ENCODE measurements at regions not wholly inside any gene's neighbourhood (a gene's known extent, or its start where the extent isn't known, plus 50 kb on each side); places are given as distances from the start of the nearest gene placed in this dataset.

DNA sequence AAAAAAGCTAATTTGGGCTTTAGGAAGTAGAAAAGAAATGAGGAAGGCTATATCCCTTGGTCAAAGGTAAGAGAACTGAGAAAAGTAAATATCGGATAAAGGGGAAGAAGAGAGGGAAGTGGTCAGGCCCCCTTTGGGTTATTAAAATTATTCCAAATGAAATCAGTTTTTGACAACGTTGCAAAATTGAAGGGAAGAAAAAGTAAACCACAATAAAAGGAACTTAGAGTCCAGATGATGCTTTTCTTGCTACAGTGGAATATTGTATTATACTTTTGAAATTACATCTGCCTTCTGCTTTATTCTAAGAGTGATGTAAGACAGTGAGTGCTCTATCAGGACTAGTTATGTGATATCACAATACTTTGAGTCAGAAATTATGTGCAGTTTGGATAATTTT is 59.4 kb upstream of the RBPJ start:
- no peak overlapping the region for H3K4me3 ChIP-seq (ENCODE audit: low read length)
- no peaks in the 10 kb centered on the region for H3K27me3 ChIP-seq (ENCODE audit: insufficient read depth, low read length, poor library complexity, severe bottlenecking)
- no peaks in the 10 kb centered on the region for H3K36me3 ChIP-seq (ENCODE audit: insufficient read depth, low read length)
- POLR2A ChIA-PET = no interaction called here
- Mint-ChIP-seq H3K27ac (no peak overlapping the region), H3K9me3 (no peaks in the 10 kb centered on the region), H3K4me1 (no peaks in the 10 kb centered on the region), H3K4me3 (no peak overlapping the region), H3K27me3 (peaks cover 0 to 6% of the 10 kb centered on the region in 2 donors), H3K36me3 (no peaks in the 10 kb centered on the region)
- CTCF ChIA-PET = no interaction called here
- H3K27ac ChIP-seq (ENCODE audit: low read depth, low read length) = no peak overlapping the region
- no peaks in the 10 kb centered on the region for H3K4me1 ChIP-seq (ENCODE audit: insufficient read depth, low read length)
- no peaks in the 10 kb centered on the region for H3K9me3 ChIP-seq (ENCODE audit: low read length)
- no peak for DNase-seq

DNA sequence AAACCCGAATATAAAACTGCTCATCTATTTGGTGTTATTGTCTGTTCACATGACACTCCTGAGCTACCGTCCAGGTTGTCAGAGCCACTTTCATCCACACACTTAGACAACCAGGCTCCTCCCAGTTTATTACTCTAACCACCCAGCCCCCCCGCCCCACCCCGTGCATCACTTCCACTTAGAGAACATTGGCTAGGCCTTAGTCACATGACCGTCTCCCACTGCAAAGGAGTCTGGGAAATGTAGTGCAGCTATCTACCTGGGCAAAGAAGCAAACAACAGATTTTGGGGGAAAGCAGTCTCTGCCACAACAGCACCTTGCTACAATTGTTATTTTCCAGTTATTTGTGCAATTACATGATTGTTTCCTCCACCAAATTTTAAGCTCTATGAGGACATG is 57.6 kb upstream of the RBPJ start:
- no peak for DNase-seq

GRCh38 chr4:26264109-26264508 is 56.7 kb upstream of the RBPJ start:
- POLR2A ChIA-PET = no interaction called here
- Mint-ChIP-seq H3K9me3 (no peaks in the 10 kb centered on the region), H3K4me3 (no peak overlapping the region), H3K27ac (no peak overlapping the region), H3K27me3 (peaks cover 0 to 6% of the 10 kb centered on the region in 2 donors), H3K36me3 (no peaks in the 10 kb centered on the region), H3K4me1 (no peaks in the 10 kb centered on the region)
- H3K4me1 ChIP-seq (ENCODE audit: insufficient read depth, low read length) = no peaks in the 10 kb centered on the region
- no peak overlapping the region for H3K4me3 ChIP-seq (ENCODE audit: low read length)
- DNase-seq = no peak
- H3K9me3 ChIP-seq (ENCODE audit: low read length) = no peaks in the 10 kb centered on the region
- no peaks in the 10 kb centered on the region for H3K36me3 ChIP-seq (ENCODE audit: insufficient read depth, low read length)
- no peak overlapping the region for H3K27ac ChIP-seq (ENCODE audit: low read depth, low read length)
- CTCF ChIA-PET = no interaction called here
- H3K27me3 ChIP-seq (ENCODE audit: insufficient read depth, low read length, poor library complexity, severe bottlenecking) = no peaks in the 10 kb centered on the region

More for the DNA sequence above, 57.6 kb upstream of the RBPJ start:
- Histone ChIP-seq H3K27me3 (ENCODE audit: insufficient read depth, low read length, poor library complexity, severe bottlenecking) (no peaks in the 10 kb centered on the region), H3K9me3 (ENCODE audit: low read length) (no peaks in the 10 kb centered on the region), H3K27ac (ENCODE audit: low read depth, low read length) (no peak overlapping the region), H3K4me3 (ENCODE audit: low read length) (no peak overlapping the region), H3K36me3 (ENCODE audit: insufficient read depth, low read length) (no peaks in the 10 kb centered on the region), H3K4me1 (ENCODE audit: insufficient read depth, low read length) (no peaks in the 10 kb centered on the region)
- no peaks in the 10 kb centered on the region for H3K36me3 Mint-ChIP-seq
- ChIA-PET CTCF (no interaction called here), POLR2A (no interaction called here)
- no peak overlapping the region for H3K27ac Mint-ChIP-seq
- peaks cover 0 to 6% of the 10 kb centered on the region in 2 donors for H3K27me3 Mint-ChIP-seq
- H3K4me3 Mint-ChIP-seq = no peak overlapping the region
- H3K9me3 Mint-ChIP-seq = no peaks in the 10 kb centered on the region
- H3K4me1 Mint-ChIP-seq = no peaks in the 10 kb centered on the region

DNA sequence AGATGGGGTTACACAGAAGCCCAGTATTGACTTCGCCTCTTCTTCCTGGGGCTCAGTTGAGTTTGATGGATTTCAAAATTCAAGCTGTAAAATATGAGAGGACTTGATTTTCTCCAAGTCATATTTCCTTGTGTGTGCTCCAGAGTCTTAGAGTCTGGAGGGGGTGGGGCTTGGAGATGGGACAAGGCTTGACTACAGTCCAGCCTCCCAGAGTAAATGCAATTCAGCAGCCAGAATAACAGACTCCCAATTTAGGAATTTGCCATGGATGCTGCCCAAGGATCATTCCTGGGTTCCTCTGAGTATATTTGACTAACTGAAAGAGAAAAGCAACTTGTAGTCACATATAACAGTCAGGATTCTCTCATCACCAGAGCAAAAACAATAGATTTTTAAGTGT is 53.7 kb upstream of the RBPJ start:
- H3K4me3 Mint-ChIP-seq = no peak overlapping the region
- no peaks in the 10 kb centered on the region for H3K27me3 ChIP-seq (ENCODE audit: insufficient read depth, low read length, poor library complexity, severe bottlenecking)
- H3K4me1 Mint-ChIP-seq = no peaks in the 10 kb centered on the region
- H3K27ac ChIP-seq (ENCODE audit: low read depth, low read length) = no peak overlapping the region
- no peak overlapping the region for H3K27ac Mint-ChIP-seq
- H3K4me1 ChIP-seq (ENCODE audit: insufficient read depth, low read length) = no peaks in the 10 kb centered on the region
- H3K9me3 Mint-ChIP-seq = no peaks in the 10 kb centered on the region
- ChIA-PET POLR2A (no interaction called here), CTCF (no interaction called here)
- peaks cover 6 to 7% of the 10 kb centered on the region in 2 donors for H3K27me3 Mint-ChIP-seq
- no peak overlapping the region for H3K4me3 ChIP-seq (ENCODE audit: low read length)
- H3K9me3 ChIP-seq (ENCODE audit: low read length) = no peaks in the 10 kb centered on the region
- no peaks in the 10 kb centered on the region for H3K36me3 ChIP-seq (ENCODE audit: insufficient read depth, low read length)
- H3K36me3 Mint-ChIP-seq = no peaks in the 10 kb centered on the region
- DNase-seq = no peak

GRCh38 chr4:26268246-26268645 is 52.6 kb upstream of the RBPJ start:
- ChIA-PET CTCF (no interaction called here), POLR2A (no interaction called here)
- no peaks in the 10 kb centered on the region for H3K9me3 Mint-ChIP-seq
- no peaks in the 10 kb centered on the region for H3K36me3 Mint-ChIP-seq
- no peaks in the 10 kb centered on the region for H3K4me1 Mint-ChIP-seq
- no peaks in the 10 kb centered on the region for H3K4me1 ChIP-seq (ENCODE audit: insufficient read depth, low read length)
- DNase-seq = no peak
- H3K27ac Mint-ChIP-seq = peak overlapping the region in 1 of 8 donors; percentile 55
- no peak overlapping the region for H3K27ac ChIP-seq (ENCODE audit: low read depth, low read length)
- no peak overlapping the region for H3K4me3 ChIP-seq (ENCODE audit: low read length)
- no peaks in the 10 kb centered on the region for H3K36me3 ChIP-seq (ENCODE audit: insufficient read depth, low read length)
- H3K4me3 Mint-ChIP-seq = no peak overlapping the region
- H3K9me3 ChIP-seq (ENCODE audit: low read length) = no peaks in the 10 kb centered on the region
- no peaks in the 10 kb centered on the region for H3K27me3 ChIP-seq (ENCODE audit: insufficient read depth, low read length, poor library complexity, severe bottlenecking)
- peaks cover 6 to 7% of the 10 kb centered on the region in 2 donors for H3K27me3 Mint-ChIP-seq

GRCh38 chr4:26269038-26269437 is 51.8 kb upstream of the RBPJ start:
- Mint-ChIP-seq H3K36me3 (no peaks in the 10 kb centered on the region), H3K27ac (peak overlapping the region in 1 of 8 donors; percentile 51), H3K27me3 (peaks cover 6 to 7% of the 10 kb centered on the region in 2 donors), H3K4me3 (no peak overlapping the region), H3K4me1 (no peaks in the 10 kb centered on the region), H3K9me3 (no peaks in the 10 kb centered on the region)
- ChIA-PET CTCF (no interaction called here), POLR2A (no interaction called here)
- no peak for DNase-seq
- Histone ChIP-seq H3K4me1 (ENCODE audit: insufficient read depth, low read length) (no peaks in the 10 kb centered on the region), H3K36me3 (ENCODE audit: insufficient read depth, low read length) (no peaks in the 10 kb centered on the region), H3K9me3 (ENCODE audit: low read length) (no peaks in the 10 kb centered on the region), H3K4me3 (ENCODE audit: low read length) (no peak overlapping the region), H3K27me3 (ENCODE audit: insufficient read depth, low read length, poor library complexity, severe bottlenecking) (no peaks in the 10 kb centered on the region), H3K27ac (ENCODE audit: low read depth, low read length) (no peak overlapping the region)
